HuH-7.5 (cell line): ENCODE measurements at regions not wholly inside any gene's neighbourhood (a gene's known extent, or its start where the extent isn't known, plus 50 kb on each side); places are given as distances from the start of the nearest gene placed in this dataset.

Experiments used
- DNase-seq: peaks from one replicate; pipeline ENCODE4 v3.0.0; 2011; ENCODE audit warnings: low spot score

GRCh38 chr20:22404419-22405170 lies 179.8 kb downstream of the FOXA2 start:
- DNase-seq, result no peak

DNA sequence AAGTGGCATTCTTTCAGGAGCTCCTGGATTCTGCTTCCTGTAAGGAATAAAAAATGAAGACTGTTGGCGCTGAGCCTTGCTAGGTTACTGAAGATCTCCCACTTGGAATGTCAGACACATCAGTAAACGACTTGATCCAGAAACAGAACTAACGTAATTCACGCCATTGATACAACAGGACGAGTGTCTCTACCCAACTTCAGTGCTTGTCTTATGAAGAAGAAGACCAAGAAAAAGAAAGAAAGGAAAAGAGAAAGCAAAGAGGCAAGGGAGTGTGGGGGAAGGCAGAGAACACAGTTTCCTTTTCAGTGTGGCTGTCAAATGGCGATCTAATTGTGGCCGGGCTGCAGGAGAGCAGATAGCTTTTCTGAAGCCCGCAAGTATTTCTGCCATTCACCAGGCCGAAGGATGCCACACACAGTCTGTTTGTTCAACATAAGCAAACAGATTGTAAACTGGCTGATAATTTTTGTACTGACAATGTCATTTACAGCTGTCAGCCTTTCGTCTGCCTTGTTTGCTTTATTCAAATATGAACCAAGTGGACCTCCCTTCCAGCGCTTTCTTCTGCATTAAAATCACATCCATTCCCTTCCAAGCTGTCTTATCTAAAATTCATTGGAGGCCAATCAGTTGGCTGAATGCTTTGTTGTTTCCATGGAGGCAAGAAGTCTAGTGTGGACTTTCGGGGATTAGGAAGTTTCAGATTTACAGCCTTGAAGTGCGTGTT lies 180.6 kb downstream of the FOXA2 start:
- DNase-seq, result no peak

GRCh38 chr20:22403022-22403631 lies 181.2 kb downstream of the FOXA2 start:
- DNase-seq, result peak; percentile 22

GRCh38 chr20:22402550-22402949 lies 181.8 kb downstream of the FOXA2 start:
- no peak for DNase-seq

- no peak for DNase-seq
These were observed 183.9 kb downstream of the FOXA2 start for GRCh38 chr20:22400440-22400839.

DNA sequence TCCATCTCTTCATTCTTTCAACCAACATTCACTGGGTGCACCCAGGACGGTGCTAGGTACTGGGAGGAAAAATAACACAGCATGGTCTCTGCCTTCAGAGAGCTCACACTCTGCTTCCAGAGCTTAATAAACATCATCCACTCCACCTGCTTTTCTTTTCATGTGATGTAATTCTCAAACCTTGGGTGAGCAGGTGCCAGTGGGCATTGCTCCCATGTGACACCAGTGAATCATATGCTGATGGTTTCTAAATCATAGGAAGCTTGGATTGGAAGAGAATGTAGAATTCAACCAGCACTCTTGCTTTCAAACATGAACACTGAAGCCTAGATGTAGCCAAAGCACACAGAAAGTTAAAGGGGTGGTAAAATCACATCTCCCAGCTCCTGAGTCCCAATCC lies 189.8 kb downstream of the FOXA2 start:
- no peak for DNase-seq

- DNase-seq, result no peak
These were observed 193.8 kb downstream of the FOXA2 start for GRCh38 chr20:22390543-22390903.

- DNase-seq, result no peak
These were observed 194.4 kb downstream of the FOXA2 start for GRCh38 chr20:22389836-22390542.

DNA sequence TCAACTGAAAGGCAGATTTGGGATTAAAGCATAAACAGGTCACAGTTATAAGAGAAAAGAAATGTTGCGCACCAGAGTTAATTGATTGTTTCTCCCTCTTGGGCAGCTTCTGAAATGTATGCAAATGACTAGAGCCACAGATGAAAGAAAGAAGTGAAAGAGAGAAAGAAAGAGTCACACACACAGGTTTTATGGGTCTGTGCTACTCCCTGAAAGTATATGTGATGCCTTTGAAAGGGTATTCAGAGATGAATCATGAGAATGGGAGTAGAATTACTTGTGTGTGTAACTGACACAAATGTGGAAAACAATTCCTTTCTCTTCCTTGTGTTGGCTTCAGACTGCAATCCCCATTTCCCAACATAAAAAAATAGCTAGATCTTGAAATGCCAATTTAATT lies 196.9 kb downstream of the FOXA2 start:
- no peak for DNase-seq

DNA sequence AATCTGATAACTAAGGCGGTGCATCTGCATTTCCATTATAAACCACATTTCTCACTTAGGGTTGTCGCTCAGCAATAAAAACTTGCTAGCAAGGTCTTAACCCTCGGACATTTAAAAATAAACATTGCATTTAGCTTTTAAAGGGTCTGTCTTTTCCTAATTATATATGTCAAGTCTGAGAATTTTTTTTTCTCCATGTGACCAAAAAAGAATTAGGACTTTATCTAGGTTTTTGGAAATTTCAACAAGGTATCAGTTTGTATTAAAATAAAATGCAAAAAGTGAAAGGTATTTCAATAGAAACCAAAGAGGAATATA lies 198.1 kb downstream of the FOXA2 start:
- no peak for DNase-seq

DNA sequence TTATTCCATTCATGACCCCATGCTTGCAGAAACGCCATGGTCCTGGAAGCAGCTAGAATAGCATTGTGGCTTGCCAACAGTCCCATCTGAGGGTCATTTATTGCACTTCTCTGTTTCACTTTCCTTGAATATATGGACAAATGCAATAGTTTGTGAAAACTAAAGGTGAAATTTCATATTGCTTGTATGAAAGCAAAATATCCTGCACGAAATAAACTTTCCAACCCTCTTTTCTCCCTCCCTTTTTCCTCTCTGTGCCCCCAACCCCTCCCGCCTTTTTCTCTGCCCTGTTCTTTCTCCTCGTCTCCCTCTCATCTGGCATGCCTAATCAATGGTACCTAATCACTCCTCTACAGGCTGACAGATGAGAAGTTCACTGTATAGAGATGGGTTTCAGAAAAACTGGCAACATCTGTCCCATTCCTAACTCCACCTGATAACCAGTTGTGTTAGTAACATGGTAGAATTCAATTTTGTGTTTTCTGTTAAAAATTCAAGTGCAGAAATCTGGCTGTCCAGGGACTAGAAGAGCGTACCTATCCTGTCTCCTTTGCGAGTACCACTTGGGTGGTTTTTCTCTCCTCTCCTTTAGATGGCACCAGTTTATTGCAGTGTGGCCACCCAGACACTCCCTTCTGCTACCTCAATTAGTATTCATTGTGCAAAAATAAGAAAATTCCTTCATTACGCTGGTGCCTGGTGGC lies 198.6 kb downstream of the FOXA2 start:
- DNase-seq, result peak; percentile 36

GRCh38 chr20:22384978-22385377 lies 199.4 kb downstream of the FOXA2 start:
- DNase-seq, result no peak

DNA sequence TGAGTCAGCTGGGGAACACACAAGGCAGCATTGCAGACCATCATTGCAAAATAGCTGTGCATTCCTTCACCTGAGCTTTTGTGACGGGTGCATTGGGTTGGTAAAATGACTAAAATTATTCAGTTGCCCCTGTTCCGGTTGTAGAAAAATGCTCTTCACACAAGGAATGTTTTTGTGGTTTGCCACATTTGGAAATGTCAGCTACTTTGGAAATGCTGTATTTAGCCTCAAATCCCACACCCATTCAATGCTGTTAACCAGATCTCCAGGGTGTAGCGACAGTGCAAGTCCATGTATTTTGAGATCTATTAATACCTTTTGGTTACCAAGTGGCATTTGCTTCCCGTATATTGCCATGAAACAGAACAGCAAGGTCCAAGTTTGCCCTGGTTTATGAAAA lies 201.2 kb downstream of the FOXA2 start:
- no peak for DNase-seq

DNA sequence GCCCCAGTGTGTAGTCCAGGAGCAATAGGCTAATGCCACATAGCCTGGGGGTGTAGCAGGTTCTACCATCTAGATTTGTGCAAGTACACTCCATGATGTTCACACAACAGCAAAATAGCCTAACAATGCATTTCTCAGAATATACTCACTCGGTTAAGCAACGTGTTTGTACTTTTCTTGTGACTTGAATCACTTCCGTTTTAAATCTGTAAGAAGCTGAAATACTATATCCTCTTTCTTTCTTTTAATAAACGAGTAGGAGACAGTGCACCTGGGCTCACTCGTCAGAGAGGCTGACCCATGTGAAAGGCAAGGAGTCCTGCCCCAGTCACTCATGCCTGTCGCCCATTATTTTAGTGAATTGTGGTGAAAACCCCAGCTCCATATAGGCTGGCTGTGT lies 201.6 kb downstream of the FOXA2 start:
- no peak for DNase-seq

DNA sequence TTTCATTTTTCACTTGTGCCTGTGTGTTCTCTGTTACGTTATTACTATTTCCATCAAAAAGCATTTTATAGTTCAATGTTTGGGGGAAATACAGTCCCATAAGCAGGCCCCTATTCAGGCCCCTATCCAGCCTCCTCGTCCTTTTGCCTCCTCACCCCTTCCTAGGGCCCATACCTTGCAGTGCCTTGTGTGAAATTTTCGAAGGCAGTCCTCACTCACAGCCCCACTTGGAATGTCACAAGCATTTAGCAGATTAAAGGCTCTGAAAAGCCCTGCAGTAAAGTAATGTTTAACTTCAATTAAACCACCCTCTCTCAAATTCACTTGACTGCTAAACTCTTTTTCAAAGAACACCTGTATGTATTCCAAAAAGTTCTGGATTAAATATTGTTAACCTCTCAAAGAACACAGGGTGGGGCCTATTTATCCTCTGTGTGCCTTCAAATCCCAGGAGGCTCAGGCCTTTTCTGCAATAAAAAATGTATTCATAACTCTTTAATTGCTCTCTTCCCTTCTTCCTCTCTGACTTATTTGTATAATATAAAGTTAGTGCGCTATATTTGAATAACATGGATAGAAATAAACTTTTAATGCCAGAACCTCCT lies 202.5 kb downstream of the FOXA2 start:
- no peak for DNase-seq

- DNase-seq, result no peak
These were observed 204.9 kb downstream of the FOXA2 start for GRCh38 chr20:22379472-22379871.

DNA sequence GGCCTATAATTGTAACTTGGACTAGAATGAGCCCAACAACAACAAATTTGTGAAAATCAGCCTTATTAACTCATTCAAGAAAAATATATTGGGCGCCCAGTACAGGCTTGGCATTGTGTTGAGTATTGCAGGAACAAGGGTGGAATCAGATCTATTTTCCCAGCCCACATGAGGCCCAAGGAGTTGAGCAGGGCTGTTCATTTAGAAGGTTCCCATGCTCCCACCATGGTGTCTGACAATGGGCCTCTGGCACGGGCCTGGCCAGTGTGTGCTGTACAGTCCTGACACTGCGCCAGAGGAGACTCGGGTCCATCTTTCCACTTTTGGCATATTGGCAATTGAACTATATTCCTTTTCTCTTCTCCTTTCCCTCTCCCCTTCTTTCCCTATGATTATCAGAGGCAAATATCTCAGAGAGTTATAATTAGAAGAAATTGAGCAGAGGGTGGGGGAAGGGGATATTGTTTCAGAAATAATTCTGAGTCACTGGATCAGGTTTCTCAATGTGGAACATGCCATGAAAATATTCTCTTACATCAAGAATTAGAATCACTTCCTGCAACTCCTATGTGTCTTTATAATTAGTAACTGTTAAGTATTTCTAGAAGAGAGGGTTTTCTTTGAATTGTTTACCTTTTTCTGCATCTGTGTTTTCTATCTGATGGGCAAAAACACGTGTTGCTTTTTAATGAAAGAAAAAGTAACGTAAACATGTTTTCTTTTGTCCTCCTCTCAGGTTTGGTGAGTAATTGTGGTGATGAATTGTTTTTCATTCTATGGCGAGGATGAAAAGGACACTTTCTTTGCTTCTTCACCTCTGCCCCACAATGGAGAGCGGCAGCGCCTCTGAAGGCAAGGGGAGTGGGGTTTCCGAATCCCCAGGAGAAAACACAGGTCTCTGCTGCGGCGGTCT lies 209.4 kb downstream of the FOXA2 start:
- DNase-seq, result no peak

DNA sequence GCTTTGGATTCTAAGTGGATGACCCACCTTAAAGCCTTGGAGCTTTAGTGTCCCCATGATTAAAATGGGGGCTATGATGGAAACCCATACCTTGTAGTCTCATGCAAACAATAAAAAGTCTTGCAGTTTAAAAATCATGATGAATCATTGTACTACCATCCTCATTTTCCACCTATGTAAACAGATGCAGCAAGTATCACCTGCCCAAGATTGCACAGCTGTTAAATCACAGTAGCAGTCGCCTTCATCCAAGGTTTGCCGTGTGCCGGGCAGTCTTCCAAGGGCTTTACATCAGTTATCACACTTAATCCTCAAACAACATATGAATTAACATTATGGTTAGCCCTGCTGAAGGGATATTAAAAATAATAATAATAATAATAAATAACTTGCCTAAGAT lies 210.3 kb downstream of the FOXA2 start:
- DNase-seq, result no peak

- no peak for DNase-seq
These were observed 211.0 kb downstream of the FOXA2 start for GRCh38 chr20:22373164-22373895.

DNA sequence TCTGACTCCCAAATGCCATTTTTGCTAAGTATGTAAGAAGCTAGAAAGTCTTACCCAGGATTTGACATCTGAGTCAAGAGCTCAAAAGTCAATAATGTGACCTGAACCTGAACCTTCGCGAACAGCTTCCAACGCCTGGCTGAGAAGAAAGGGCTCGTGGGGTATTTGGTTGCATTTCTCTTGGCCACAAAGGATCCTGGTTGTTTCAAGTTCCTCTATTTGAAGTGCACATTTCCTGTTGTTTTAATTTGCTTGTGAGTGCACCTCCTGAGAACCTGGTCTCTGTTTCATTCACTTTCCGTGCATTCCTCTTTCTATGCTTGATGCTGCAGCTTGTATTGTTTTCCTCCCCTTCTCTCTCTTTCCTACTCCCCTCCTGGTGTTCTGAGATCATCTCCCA lies 212.5 kb downstream of the FOXA2 start:
- no peak for DNase-seq
